GM18868 (cell line): ENCODE measurements at regions not wholly inside any gene's neighbourhood (a gene's known extent, or its start where the extent isn't known, plus 50 kb on each side); places are given as distances from the start of the nearest gene placed in this dataset.
"Not testable (repeated sequence)": the region's sequence is repeated elsewhere in the genome, so short reads cannot be mapped to it uniquely, and the experiment has no call there.

Source experiments
- ATAC-seq: cut with Tn5 transposase; IDR thresholded peaks from one replicate; pipeline ENCODE4 v1.9.1; 2021; ENCODE audit warnings: mild to moderate bottlenecking, moderate library complexity; ENCODE audit not compliant: unreplicated experiment

GRCh38 chr13:44051918-44052675, 172.4 kb downstream of the LACC1 start:
- ATAC-seq = no peak

- no peak for ATAC-seq
These were observed 173.1 kb downstream of the LACC1 start for GRCh38 chr13:44052780-44053184.

DNA sequence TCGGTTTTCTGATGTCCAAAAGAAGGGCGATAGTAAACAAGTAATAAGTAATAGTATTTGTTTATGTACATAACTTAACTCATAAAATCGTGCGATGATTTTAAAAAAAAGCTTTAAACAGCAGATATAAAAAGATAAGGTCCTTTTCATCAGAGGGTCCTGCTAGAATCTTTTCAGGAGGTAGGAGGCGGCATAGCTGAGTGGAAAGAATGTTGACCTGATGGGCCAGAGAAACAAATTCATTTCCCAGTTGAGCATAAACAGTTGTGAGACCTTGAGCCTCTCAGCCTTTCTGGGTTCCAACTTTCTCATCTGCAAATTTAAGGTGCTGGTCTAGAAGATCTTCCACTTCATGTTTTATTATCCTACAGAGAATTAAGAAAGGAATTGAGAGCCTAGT, 173.5 kb downstream of the LACC1 start:
- no peak for ATAC-seq

- ATAC-seq = no peak
These were observed 174.8 kb downstream of the LACC1 start for GRCh38 chr13:44054525-44054924.

- ATAC-seq = not testable (repeated sequence)
These were observed 176.0 kb downstream of the LACC1 start for GRCh38 chr13:44055681-44056080.

- no peak for ATAC-seq
These were observed 178.4 kb downstream of the LACC1 start for GRCh38 chr13:44058067-44058466.

DNA sequence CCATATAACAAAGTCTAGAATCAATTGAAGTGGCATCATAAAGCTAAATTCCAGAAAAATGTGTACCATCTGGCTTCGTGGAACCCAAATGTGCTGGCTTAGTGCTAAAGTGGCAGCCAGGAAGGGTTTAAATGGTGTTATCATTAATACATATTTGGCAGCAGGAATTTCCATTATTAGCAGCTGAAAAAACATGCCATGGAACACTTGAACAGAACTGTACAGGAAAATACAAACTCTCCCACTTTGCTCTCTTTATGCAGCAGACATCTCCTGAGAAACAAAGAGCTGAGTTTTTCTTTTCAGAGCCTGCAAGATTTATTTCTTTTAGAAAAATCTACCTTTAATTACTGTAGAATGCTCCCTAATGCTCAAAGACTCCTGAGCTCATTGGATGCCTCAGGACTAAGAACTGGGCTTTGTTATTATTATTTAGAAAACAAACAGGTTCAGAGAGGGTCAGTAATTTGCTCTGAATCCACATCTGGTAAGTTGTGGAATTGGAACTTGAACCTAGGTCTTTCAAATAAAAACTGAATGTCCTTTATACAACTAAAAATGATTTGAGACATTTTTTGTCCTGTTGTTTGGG, 179.0 kb downstream of the LACC1 start:
- no peak for ATAC-seq

DNA sequence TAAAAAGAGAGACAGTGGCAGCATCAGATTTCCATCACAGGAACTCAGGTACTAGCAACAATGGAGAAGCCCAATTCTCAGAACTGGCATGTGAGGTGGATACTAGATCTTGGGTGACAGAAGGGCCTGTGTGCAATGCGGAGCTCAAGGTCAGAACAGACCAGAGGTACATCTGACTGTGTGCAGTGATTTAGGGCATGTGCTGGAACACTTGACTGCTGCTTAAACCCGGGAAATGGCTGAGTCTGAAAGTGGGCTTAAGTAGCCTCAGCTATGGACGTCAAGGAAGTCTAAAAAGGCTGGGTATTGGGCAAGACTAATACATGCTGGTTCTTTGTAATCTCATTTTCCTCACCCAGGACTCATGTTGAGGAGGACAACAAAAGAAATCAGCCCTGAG, 182.2 kb downstream of the LACC1 start:
- ATAC-seq = no peak

GRCh38 chr13:44063467-44063866, 183.8 kb downstream of the LACC1 start:
- no peak for ATAC-seq

- ATAC-seq = no peak
These were observed 184.2 kb downstream of the LACC1 start for GRCh38 chr13:44063881-44064280.

DNA sequence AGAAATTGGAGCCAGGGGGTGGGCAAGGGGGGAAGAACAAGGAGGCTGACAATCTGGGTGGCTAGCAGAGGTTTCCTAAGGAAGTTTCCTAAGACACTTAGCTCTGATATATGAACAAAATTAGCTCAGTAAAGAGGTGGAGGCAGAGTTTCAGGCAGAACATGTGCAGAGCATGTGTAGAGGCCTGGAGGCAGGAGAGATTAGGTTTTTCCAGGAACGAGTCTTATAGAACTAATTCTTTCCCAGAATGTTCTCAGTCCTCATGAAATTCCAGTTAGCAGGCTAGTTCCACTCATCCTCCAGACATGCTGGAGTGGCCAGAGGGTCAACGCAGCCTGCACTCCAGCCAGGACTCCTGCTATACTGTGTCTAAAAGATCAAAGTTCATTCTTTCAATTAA, 184.7 kb downstream of the LACC1 start:
- no peak for ATAC-seq

- ATAC-seq = no peak
These were observed 188.5 kb downstream of the LACC1 start for GRCh38 chr13:44068169-44068568.

- no peak for ATAC-seq
These were observed 189.0 kb downstream of the LACC1 start for GRCh38 chr13:44068737-44069136.

DNA sequence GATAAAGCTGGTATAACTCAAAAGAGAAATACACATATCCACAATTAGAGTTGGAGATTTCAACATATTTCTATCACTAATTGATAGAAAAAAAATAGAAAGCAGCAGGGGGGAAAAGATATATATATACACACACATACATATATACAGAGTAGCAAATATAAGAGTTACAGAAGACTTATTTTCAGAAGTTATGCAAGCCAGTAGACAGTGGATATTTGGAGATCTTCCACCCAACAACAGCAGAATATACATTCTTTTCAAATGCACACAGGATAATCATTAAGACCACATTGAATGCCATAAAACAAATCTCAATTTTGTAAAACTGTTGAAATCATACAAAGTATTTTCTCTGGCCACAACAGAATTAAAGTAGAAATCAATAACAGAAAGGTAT, 192.8 kb downstream of the LACC1 start:
- ATAC-seq = no peak

GRCh38 chr13:44074611-44075010, 194.9 kb downstream of the LACC1 start:
- no peak for ATAC-seq

DNA sequence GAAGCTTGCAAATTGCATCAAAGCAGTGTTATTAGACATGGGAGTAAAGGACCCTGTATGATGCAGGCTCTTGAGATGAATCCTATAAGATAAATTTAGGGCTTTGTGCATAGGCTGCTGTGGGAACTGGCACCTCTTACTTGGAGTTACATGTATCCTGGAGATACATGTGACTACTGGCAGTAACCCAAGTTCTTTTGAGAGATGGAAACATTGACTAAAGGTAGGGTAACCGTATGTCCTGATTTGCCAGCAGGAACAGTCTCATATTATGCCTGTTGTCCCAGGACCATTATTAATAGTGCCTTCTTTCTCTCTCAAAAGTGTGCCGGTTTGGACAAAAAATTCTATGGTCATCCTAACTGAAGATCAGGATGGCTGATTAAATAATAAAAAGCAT, 195.4 kb downstream of the LACC1 start:
- no peak for ATAC-seq

GRCh38 chr13:44078806-44079376, 199.2 kb downstream of the LACC1 start:
- no peak for ATAC-seq

DNA sequence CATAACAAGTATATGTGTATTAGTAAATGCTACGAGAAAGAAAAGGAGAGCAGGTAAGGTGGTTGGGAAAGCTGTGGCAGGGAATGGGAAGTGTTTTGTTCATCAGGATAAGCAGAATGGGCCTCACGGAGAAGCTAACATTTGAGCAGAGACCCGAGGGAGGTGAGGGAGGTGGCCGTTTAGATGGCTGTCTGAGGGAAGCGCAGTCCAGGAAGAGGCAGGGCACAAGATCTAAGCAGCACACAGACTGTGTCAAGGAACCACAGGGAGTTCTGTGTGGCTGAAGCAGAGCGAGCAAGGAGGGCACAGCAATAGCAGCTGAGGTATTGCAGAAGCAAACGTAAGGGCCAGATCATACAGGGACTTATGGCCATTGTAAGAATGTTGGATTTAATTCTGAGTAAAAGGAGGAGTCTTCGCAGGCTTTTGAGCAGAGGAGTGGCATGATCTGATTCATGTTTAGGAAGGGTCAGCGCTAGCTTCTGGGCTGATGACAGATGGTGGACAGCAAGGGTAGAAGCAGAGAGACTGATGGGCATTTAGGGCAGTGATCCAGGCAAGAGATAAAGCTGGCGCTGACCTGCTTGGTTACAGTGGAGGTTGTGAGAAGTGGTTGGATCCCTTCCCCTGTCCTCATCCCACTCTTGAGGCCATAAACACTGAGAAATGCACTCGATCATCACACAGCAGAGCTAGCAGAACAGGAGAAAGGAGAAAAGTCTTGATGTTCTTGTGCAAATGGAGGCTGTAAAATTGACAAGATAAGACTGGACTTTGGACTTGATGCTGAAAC, 199.9 kb downstream of the LACC1 start:
- no peak for ATAC-seq

- ATAC-seq = no peak
These were observed 204.4 kb downstream of the LACC1 start for GRCh38 chr13:44084146-44084545.

GRCh38 chr13:44086389-44086788, 206.7 kb downstream of the LACC1 start:
- no peak for ATAC-seq

DNA sequence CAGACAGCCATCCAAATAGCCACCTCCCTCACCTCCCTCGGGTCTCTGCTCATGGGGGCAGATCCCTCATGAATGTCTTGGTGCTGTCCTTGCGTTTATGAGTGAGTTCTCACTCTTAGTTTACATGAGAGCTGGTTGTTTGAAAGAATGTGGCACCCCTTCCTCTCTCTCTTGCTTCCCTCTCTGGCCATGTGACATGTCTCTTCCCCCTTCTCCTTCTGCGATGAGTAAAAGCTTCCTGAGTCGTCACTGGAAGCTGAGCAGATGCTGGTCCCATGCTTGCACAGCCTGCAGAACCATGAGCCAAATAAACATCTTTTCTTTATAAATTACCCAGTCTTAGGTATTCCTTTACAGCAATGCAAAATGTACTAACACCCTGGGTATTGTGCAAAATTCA, 208.7 kb downstream of the LACC1 start:
- ATAC-seq = no peak

- ATAC-seq = no peak
These were observed 209.3 kb downstream of the LACC1 start for GRCh38 chr13:44088991-44089413.
